Liver (tissue), 8 donors: ENCODE measurements at regions not wholly inside any gene's neighbourhood (a gene's known extent, or its start where the extent isn't known, plus 50 kb on each side); places are given as distances from the start of the nearest gene placed in this dataset.

ENCODE experiments used
- DNase-seq: peaks from one replicate; pipeline ENCODE4 v3.0.0-alpha.2; 2017; ENCODE audit warnings: low spot score
- H3K27ac ChIP-seq, 2 donors: one replicate each; pipeline ENCODE4 v1.7.0; 2013; ENCODE audit warnings: inconsistent platforms in 2 of 2, low read length in 2 of 2, control low read depth in 1 of 2, low read depth in 1 of 2, mild to moderate bottlenecking in 1 of 2
- H3K27me3 ChIP-seq, 4 donors: one replicate each; pipeline versions ENCODE4 v1.6.1 to v1.7.0; 2013; ENCODE audit warnings: low read length in 3 of 4, inconsistent platforms in 1 of 4, mild to moderate bottlenecking in 1 of 4, moderate library complexity in 1 of 4; ENCODE audit not compliant: control insufficient read depth in 4 of 4, insufficient read depth in 4 of 4
- H3K36me3 ChIP-seq, 4 donors: one replicate each; pipeline versions ENCODE4 v1.6.1 to v1.7.0; 2013; ENCODE audit warnings: low read length in 3 of 4, mild to moderate bottlenecking in 3 of 4, low read depth in 1 of 4, moderate library complexity in 1 of 4; ENCODE audit not compliant: control insufficient read depth in 4 of 4, insufficient read depth in 3 of 4
- H3K4me1 ChIP-seq, 4 donors: one replicate each; pipeline versions ENCODE4 v1.6.1 to v1.7.0; 2013; ENCODE audit warnings: low read length in 3 of 4, mild to moderate bottlenecking in 3 of 4, moderate library complexity in 1 of 4; ENCODE audit not compliant: control insufficient read depth in 4 of 4, insufficient read depth in 4 of 4
- H3K4me3 ChIP-seq, 3 donors: one replicate each; pipeline versions ENCODE4 v1.6.1 to v1.7.0; 2013; ENCODE audit warnings: low read length in 3 of 3, control low read depth in 1 of 3, low read depth in 1 of 3, mild to moderate bottlenecking in 1 of 3
- H3K9ac ChIP-seq, 2 donors: one replicate each; pipeline ENCODE4 v1.7.0; 2013; ENCODE audit warnings: low read length in 2 of 2, mild to moderate bottlenecking in 2 of 2, moderate library complexity in 2 of 2, control low read depth in 1 of 2, low read depth in 1 of 2
- H3K9me3 ChIP-seq, 4 donors: one replicate each; pipeline versions ENCODE4 v1.6.1 to v1.7.0; 2013; ENCODE audit warnings: low read length in 3 of 4; ENCODE audit not compliant: control insufficient read depth in 4 of 4
- ATF3 ChIP-seq: IDR thresholded peaks from 2 replicates; pipeline ENCODE4 v1.6.1; 2016; ENCODE audit warnings: antibody characterized with exemption
- CTCF ChIP-seq: fragments of 150-350 bp; IDR thresholded peaks from 2 replicates; pipeline ENCODE4 v1.5.1; 2017; ENCODE audit warnings: improper control_type of control experiment, low read depth, low read length; ENCODE audit not compliant: missing input control
- EGR1 ChIP-seq, 2 donors: IDR thresholded peaks; 2 replicates each; pipeline ENCODE4 v1.6.1; 2016 to 2018; ENCODE audit warnings: antibody characterized with exemption in 2 of 2, low read depth in 2 of 2
- FOXA1 ChIP-seq: IDR thresholded peaks from 2 replicates; pipeline ENCODE4 v1.6.1; 2016; ENCODE audit warnings: antibody characterized with exemption
- GABPA ChIP-seq, 2 donors: IDR thresholded peaks in 1 of 2; conservative IDR thresholded peaks in 1 of 2; 2 replicates each; pipeline ENCODE4 v1.6.1; 2016; ENCODE audit warnings: antibody characterized with exemption in 2 of 2, mild to moderate bottlenecking in 1 of 2, moderate library complexity in 1 of 2
- HNF4A ChIP-seq, 2 donors: conservative IDR thresholded peaks; 2 replicates each; pipeline ENCODE4 v1.6.1; 2016; ENCODE audit warnings: antibody characterized with exemption in 2 of 2, mild to moderate bottlenecking in 2 of 2
- HNF4G ChIP-seq: IDR thresholded peaks from 2 replicates; pipeline ENCODE4 v1.6.1; 2016; ENCODE audit warnings: antibody characterized with exemption
- MAX ChIP-seq: IDR thresholded peaks from 2 replicates; pipeline ENCODE4 v1.6.1; 2016; ENCODE audit warnings: antibody characterized with exemption
- NR2F2 ChIP-seq: IDR thresholded peaks from 2 replicates; pipeline ENCODE4 v1.6.1; 2016; ENCODE audit warnings: antibody characterized with exemption
- RAD21 ChIP-seq, 2 donors: IDR thresholded peaks; 2 replicates each; pipeline ENCODE4 v1.6.1; 2016; ENCODE audit warnings: antibody characterized with exemption in 2 of 2, mild to moderate bottlenecking in 2 of 2
- RXRA ChIP-seq, 2 donors: IDR thresholded peaks; 2 replicates each; pipeline ENCODE4 v1.6.1; 2017 to 2018; ENCODE audit warnings: antibody characterized with exemption in 2 of 2, mild to moderate bottlenecking in 1 of 2
- SP1 ChIP-seq: IDR thresholded peaks from 2 replicates; pipeline ENCODE4 v1.6.1; 2018; ENCODE audit warnings: antibody characterized with exemption, mild to moderate bottlenecking
- TAF1 ChIP-seq: conservative IDR thresholded peaks from 2 replicates; pipeline ENCODE4 v1.6.1; 2016; ENCODE audit warnings: antibody characterized with exemption, mild to moderate bottlenecking
- YY1 ChIP-seq: IDR thresholded peaks from 2 replicates; pipeline ENCODE4 v1.6.1; 2016; ENCODE audit warnings: antibody characterized with exemption, mild to moderate bottlenecking
- WGBS: extraction: QIAGEN DNeasy Blood & Tissue Kit; methylation state at CpG from one replicate; pipeline ENCODE4 v1.1.7; 2013; 5-methylcytosine and 5-hydroxymethylcytosine counted together
- donor health status: healthy.
- donor health status: healthy.
- donor health status: healthy.
- donor health status: healthy.
- donor health status: healthy.

GRCh38 chr1:208923946-208924720 is 659.4 kb upstream of the CAMK1G start:
- Histone ChIP-seq H3K27ac (no peak overlapping the region), H3K27me3 (no peaks in the 10 kb centered on the region), H3K4me3 (no peak overlapping the region), H3K4me1 (no peaks in the 10 kb centered on the region), H3K36me3 (no peaks in the 10 kb centered on the region), H3K9ac (no peak overlapping the region), H3K9me3 (no peaks in the 10 kb centered on the region)
- TF ChIP-seq RAD21 (IDR thresholded peaks at IDR 0.05) (no peak), GABPA (IDR thresholded peaks at IDR 0.05 in 1 of 2, conservative IDR thresholded peaks at IDR 0.05 in 1 of 2) (no peak), TAF1 (no peak), MAX (no peak), NR2F2 (no peak), HNF4G (no peak), HNF4A (conservative IDR thresholded peaks at IDR 0.05) (no peak), FOXA1 (no peak), EGR1 (IDR thresholded peaks at IDR 0.05; ENCODE audit: low read depth in 2 of 2) (no peak), ATF3 (no peak), CTCF (no peak), SP1 (no peak)
- no peak for DNase-seq
- WGBS, result 66% methylated on average over 6 of the region's 6 CpGs

- Histone ChIP-seq H3K9ac (no peak overlapping the region), H3K27ac (no peak overlapping the region), H3K27me3 (no peaks in the 10 kb centered on the region), H3K9me3 (no peaks in the 10 kb centered on the region), H3K4me3 (no peak overlapping the region), H3K36me3 (no peaks in the 10 kb centered on the region), H3K4me1 (no peaks in the 10 kb centered on the region)
- no peak for TF ChIP-seq ATF3
- no peak for TF ChIP-seq EGR1 (IDR thresholded peaks at IDR 0.05; ENCODE audit: low read depth in 2 of 2)
- TF ChIP-seq YY1, result no peak
- TF ChIP-seq RXRA (IDR thresholded peaks at IDR 0.05), result no peak
- no peak for TF ChIP-seq NR2F2
- TF ChIP-seq CTCF, result no peak
- DNase-seq, result no peak
- 68% methylated on average over 5 of the region's 5 CpGs for WGBS
Measured at GRCh38 chr1:208924928-208925327, 658.6 kb upstream of the CAMK1G start.
